HCT116 (cell line): ENCODE measurements at regions not wholly inside any gene's neighbourhood (a gene's known extent, or its start where the extent isn't known, plus 50 kb on each side); places are given as distances from the start of the nearest gene placed in this dataset.

ENCODE experiments used
- ATAC-seq: fragments of 200-7000 bp; cut with Tn5 transposase; 2 replicates; pipeline ENCODE4 v1.9.1; 2020; ENCODE audit warnings: mild to moderate bottlenecking, moderate library complexity
- BruUV-seq: library from RNA; stranded (reverse); fragments of 400-500 nt; replicated peaks from 2 replicates; lab custom pipeline; 2021; lab: Mats Ljungman, UMichigan
- CTCF ChIA-PET: fragments of 300-600 bp; sonication (Branson Sonifier 250); formaldehyde crosslinking; loops from one replicate; lab custom pipeline; 2021; ENCODE audit warnings: antibody characterized with exemption; lab: Charles Lee
- POLR2A ChIA-PET: fragments of 300-600, 350-600 bp; sonication (Branson Sonifier 250); formaldehyde crosslinking; loops from one replicate; lab custom pipeline; 2021; ENCODE audit warnings: antibody characterized with exemption; lab: Charles Lee
- RAD21 ChIA-PET, 2 experiments: fragments of 300-600 bp; sonication (Branson Sonifier 250); formaldehyde crosslinking; loops; one replicate each; lab custom pipeline; 2023; ENCODE audit warnings: low total read pairs in 2 of 2; ENCODE audit not compliant: uncharacterized antibody in 2 of 2, unreplicated experiment in 2 of 2, low non-redundant PET in 1 of 2; lab: Charles Lee
- DNase-seq: peaks from one replicate; pipeline ENCODE4 v3.0.0-alpha.2; 2010; ENCODE audit warnings: low read depth, low spot score
- H2AFZ ChIP-seq: fragments of 200-600 bp; shearing (Covaris generic), sonication (generic); 2 replicates; pipeline ENCODE4 v1.6.1; 2017; ENCODE audit warnings: low read depth, mixed run types, mixed read lengths, antibody characterized with exemption, low read length; ENCODE audit not compliant: poor library complexity, severe bottlenecking
- H3K27ac ChIP-seq: 2 replicates; pipeline ENCODE4 v1.5.1; 2012; ENCODE audit warnings: low read depth, low read length
- H3K27me3 ChIP-seq: fragments of 200-600 bp; sonication (generic); 2 replicates; pipeline ENCODE4 v1.6.1; 2016; ENCODE audit warnings: mixed run types, low read length, mixed read lengths; ENCODE audit not compliant: insufficient read depth
- H3K36me3 ChIP-seq, 2 experiments: fragments of 200-500 bp in 1 of 2; fragments of 200-600 bp in 1 of 2; sonication (Bioruptor generic) in 1 of 2; sonication (generic) in 1 of 2; 2 replicates each; pipeline versions ENCODE4 v1.5.1 to v1.6.1; 2014 to 2016; ENCODE audit warnings: low read length in 2 of 2, inconsistent platforms in 1 of 2, mixed read lengths in 1 of 2, mixed run types in 1 of 2; ENCODE audit not compliant: insufficient read depth in 2 of 2, control insufficient read depth in 1 of 2
- H3K4me1 ChIP-seq, 2 experiments: fragments of 200-600 bp in 1 of 2; sonication (generic) in 1 of 2; 2 replicates each; pipeline versions ENCODE4 v1.5.1 to v1.6.1; 2012 to 2017; ENCODE audit warnings: low read length in 2 of 2, inconsistent platforms in 1 of 2, mild to moderate bottlenecking in 1 of 2, mixed read lengths in 1 of 2, mixed run types in 1 of 2, moderate library complexity in 1 of 2; ENCODE audit not compliant: insufficient read depth in 2 of 2, control insufficient read depth in 1 of 2
- H3K4me2 ChIP-seq: fragments of 200-600 bp; sonication (generic); 2 replicates; pipeline ENCODE4 v1.6.1; 2017; ENCODE audit warnings: mixed run types, low read length, mixed read lengths
- H3K4me3 ChIP-seq, 2 experiments: fragments of 200-600 bp in 1 of 2; sonication (generic) in 1 of 2; replicated peaks in 1 of 2; 2 replicates each; pipeline ENCODE4 v1.5.1; 2011 to 2016; ENCODE audit warnings: low read length in 2 of 2, control low read depth in 1 of 2, low read depth in 1 of 2, mild to moderate bottlenecking in 1 of 2, mixed read lengths in 1 of 2, mixed run types in 1 of 2
- H3K79me2 ChIP-seq: fragments of 200-600 bp; sonication (generic); 2 replicates; pipeline ENCODE4 v1.6.1; 2017; ENCODE audit warnings: mild to moderate bottlenecking, mixed run types, low read length, moderate library complexity, mixed read lengths; ENCODE audit not compliant: insufficient read depth
- H3K9ac ChIP-seq: fragments of 200-600 bp; sonication (generic); 2 replicates; pipeline ENCODE4 v1.6.1; 2016; ENCODE audit warnings: low read length, mixed read lengths
- H3K9me2 ChIP-seq: fragments of 200-600 bp; sonication (generic), shearing (Covaris generic); 2 replicates; pipeline ENCODE4 v1.6.1; 2017; ENCODE audit warnings: mixed run types, mild to moderate bottlenecking, moderate library complexity; ENCODE audit not compliant: insufficient read depth
- H3K9me3 ChIP-seq, 2 experiments: fragments of 200-500 bp in 1 of 2; fragments of 200-600 bp in 1 of 2; sonication (Bioruptor generic) in 1 of 2; sonication (generic) in 1 of 2; 2 replicates each; pipeline ENCODE4 v1.6.1; 2014 to 2017; ENCODE audit warnings: low read length in 2 of 2, mixed read lengths in 2 of 2, inconsistent platforms in 1 of 2, low read depth in 1 of 2, mild to moderate bottlenecking in 1 of 2, mixed run types in 1 of 2, moderate library complexity in 1 of 2; ENCODE audit not compliant: control insufficient read depth in 1 of 2, insufficient read depth in 1 of 2
- H4K20me1 ChIP-seq: fragments of 200-600 bp; sonication (generic), shearing (Covaris generic); 2 replicates; pipeline ENCODE4 v1.6.1; 2017; ENCODE audit warnings: mixed run types, mild to moderate bottlenecking, moderate library complexity; ENCODE audit not compliant: insufficient read depth
- CBX3 ChIP-seq: IDR thresholded peaks from 2 replicates; pipeline ENCODE4 v1.6.1; 2012; ENCODE audit warnings: low read depth
- EGR1 ChIP-seq: IDR thresholded peaks from 2 replicates; pipeline ENCODE4 v1.6.1; 2012; ENCODE audit warnings: low read depth
- ELF1 ChIP-seq: IDR thresholded peaks from 2 replicates; pipeline ENCODE4 v1.6.1; 2012; ENCODE audit warnings: low read depth, borderline replicate concordance
- FOSL1 ChIP-seq: IDR thresholded peaks from 2 replicates; pipeline ENCODE4 v1.6.1; 2012; ENCODE audit warnings: low read depth
- MAX ChIP-seq: IDR thresholded peaks from 2 replicates; pipeline ENCODE4 v1.6.1; 2012
- POLR2A ChIP-seq: IDR thresholded peaks from 2 replicates; pipeline ENCODE4 v1.7.0; 2011; ENCODE audit warnings: borderline replicate concordance; ENCODE audit not compliant: insufficient read depth, insufficient read length; ENCODE audit errors: extremely low read depth
- SRF ChIP-seq: IDR thresholded peaks from 2 replicates; pipeline ENCODE4 v1.6.1; 2012; ENCODE audit warnings: low read depth
- ZBTB33 ChIP-seq: IDR thresholded peaks from 2 replicates; pipeline ENCODE4 v1.6.1; 2011; ENCODE audit warnings: mild to moderate bottlenecking, low read length, moderate library complexity; ENCODE audit not compliant: insufficient replicate concordance; ENCODE audit errors: extremely low read depth
- ZFX ChIP-seq: fragments of 450-650 bp; IDR thresholded peaks from 2 replicates; pipeline ENCODE4 v1.6.1; 2017
- ZNF274 ChIP-seq: fragments of 200-500 bp; sonication (Bioruptor generic); IDR thresholded peaks from 2 replicates; pipeline ENCODE4 v1.6.1; 2014; ENCODE audit warnings: mild to moderate bottlenecking, low read depth, low read length, inconsistent platforms
- intact Hi-C: fragments of 100-400 bp; cut with micrococcal nuclease; formaldehyde crosslinking; loops from 2 replicates; pipeline ENCODE4 v1.10.0; 2022

- Histone ChIP-seq H3K79me2 (no peaks in the 10 kb centered on the region), H3K9me3 (peaks cover 13 to 16% of the 10 kb centered on the region in 2 experiments; a peak in 2 of 4 replicates), H2AFZ (no peak overlapping the region), H3K9me2 (no peaks in the 10 kb centered on the region), H3K27me3 (no peaks in the 10 kb centered on the region), H3K4me2 (no peak overlapping the region), H3K27ac (no peak overlapping the region), H3K4me3 (no peak overlapping the region), H3K4me1 (no peaks in the 10 kb centered on the region), H3K9ac (no peak overlapping the region), H4K20me1 (no peaks in the 10 kb centered on the region), H3K36me3 (no peaks in the 10 kb centered on the region)
- CTCF ChIA-PET: no interaction called here
- RAD21 ChIA-PET: no interaction called here
- intact Hi-C loops: no loop called here
- BruUV-seq: no TSS peak
- POLR2A ChIA-PET: no interaction called here
- no peak for TF ChIP-seq ZBTB33
- no peak for TF ChIP-seq EGR1
- TF ChIP-seq CBX3: no peak
- no peak for TF ChIP-seq ZFX
- DNase-seq (no peak), ATAC-seq (no peak)
Measured at GRCh38 chr18:67670024-67670543, 153.6 kb upstream of the DSEL start.

DNA sequence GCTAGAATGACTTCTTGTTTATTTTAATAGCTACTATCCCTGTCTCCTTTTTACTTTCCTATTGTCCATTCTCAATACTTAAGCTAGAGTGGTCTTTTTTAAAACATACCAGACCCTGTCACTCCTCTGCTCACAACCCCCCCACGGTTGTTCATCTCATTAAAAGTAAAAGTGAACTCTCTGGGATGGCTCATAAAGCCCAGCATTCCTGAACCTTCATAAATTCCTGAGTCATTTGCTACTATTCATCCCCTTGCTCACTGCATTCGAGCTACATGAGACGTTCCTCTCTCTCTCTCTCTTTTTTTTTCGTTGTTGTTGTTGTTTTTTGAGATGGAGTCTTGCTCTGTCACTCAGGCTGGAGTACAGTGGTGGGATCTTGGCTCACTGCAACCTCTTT lies 148.7 kb upstream of the DSEL start:
- CTCF ChIA-PET: no interaction called here
- H2AFZ ChIP-seq: no peak overlapping the region
- TF ChIP-seq FOSL1: no peak
- no peak for TF ChIP-seq ZNF274
- TF ChIP-seq ZFX: no peak
- TF ChIP-seq EGR1: no peak
- TF ChIP-seq MAX: no peak
- no peak for TF ChIP-seq SRF
- no peak for TF ChIP-seq POLR2A
- TF ChIP-seq CBX3: no peak
- TF ChIP-seq ELF1: no peak
- TF ChIP-seq, all 23 proteins: peak for 0
- ChIA-PET POLR2A (no interaction called here), RAD21 (no interaction called here)
- intact Hi-C loops: no loop called here
- Histone ChIP-seq H3K4me1 (no peaks in the 10 kb centered on the region), H3K9ac (no peak overlapping the region), H3K27ac (no peak overlapping the region), H4K20me1 (no peaks in the 10 kb centered on the region), H3K27me3 (no peaks in the 10 kb centered on the region), H3K9me2 (no peaks in the 10 kb centered on the region), H3K4me3 (no peak overlapping the region), H3K4me2 (no peak overlapping the region), H3K79me2 (no peaks in the 10 kb centered on the region), H3K36me3 (no peaks in the 10 kb centered on the region), H3K9me3 (peaks cover 8 to 22% of the 10 kb centered on the region in 2 experiments; a peak in 2 of 4 replicates)
- BruUV-seq: no TSS peak
- no peak for DNase-seq
- ATAC-seq: no peak
